HG03196 (cell line): ENCODE measurements at regions not wholly inside any gene's neighbourhood (a gene's known extent, or its start where the extent isn't known, plus 50 kb on each side); places are given as distances from the start of the nearest gene placed in this dataset.

ENCODE experiments used
- ATAC-seq: cut with Tn5 transposase; IDR thresholded peaks from one replicate; pipeline ENCODE4 v1.9.1; 2021; ENCODE audit not compliant: unreplicated experiment

DNA sequence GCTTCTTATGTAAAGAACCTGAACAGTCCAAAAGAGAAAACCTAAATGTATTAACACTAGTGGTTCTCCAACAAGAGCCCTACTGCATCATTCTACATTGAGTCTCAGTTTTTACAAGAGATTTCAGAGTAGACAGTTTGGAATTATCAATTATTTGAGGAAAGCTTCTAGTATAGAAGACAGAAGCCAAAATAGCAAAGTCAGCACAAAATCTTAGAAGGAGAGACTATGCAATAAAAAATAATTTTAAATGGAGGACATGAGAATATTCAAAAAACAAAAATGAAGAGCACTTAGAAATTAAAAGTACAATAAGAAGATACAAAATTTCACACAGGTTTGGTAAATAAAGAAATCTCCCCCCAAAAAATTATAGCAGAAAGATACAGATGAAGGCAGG is 406.3 kb upstream of the USP15 start:
- ATAC-seq: no peak

DNA sequence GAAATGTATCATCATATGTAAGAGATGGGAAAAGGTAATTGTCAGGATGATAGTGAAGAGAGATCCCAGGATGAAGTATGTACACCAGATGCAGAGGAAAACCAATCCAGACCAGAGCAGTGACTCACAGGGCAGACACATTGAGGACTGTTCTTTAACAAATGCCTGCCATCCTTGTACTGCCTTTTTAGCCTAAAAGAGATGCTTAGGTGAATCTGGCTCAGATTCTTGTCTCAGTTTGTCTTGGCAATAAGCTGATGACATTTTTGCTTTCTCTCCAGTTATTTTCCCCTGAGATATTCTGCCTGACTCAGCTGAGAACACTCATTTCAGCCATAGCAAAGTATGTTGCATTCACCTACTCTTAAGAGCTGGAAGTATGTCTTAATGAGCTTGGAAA is 405.3 kb upstream of the USP15 start:
- no peak for ATAC-seq

DNA sequence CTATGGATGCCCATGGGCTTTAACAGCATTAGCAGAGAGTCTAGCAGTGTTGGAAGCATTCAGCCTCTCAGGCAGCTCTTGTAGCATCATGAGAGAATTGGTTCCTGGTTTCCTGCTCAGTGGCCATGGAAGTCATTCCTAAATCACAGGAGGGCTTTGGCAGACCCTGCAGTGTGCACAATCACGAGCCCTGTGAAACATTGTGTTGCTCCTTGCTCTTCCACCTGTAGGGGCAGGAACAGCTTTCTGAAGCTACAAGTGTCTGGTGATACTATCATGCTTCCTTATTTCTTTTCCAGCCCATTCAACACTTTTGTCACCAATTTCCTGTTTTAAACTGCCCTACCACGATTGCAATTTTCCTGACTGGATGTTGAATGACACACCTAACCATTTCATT is 402.2 kb upstream of the USP15 start:
- ATAC-seq: no peak

DNA sequence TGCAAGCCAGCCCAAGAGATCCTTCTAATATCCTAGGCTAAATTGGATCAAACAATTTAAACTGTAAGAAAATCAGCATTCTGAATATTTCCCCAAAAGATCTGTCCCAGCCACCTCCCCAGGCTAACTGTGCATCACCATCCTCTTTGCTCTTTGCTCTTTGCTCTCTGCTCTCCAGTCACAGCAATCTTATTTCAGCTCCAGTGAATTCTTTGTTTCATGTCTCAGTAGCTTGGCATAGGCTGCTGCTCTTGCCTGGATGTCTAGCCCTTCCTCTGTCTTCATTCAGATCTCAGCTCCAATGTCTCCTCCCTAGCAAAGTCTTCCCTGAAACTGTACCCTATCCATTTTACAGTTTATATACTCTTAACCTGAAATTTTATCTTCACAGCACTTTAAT is 399.8 kb upstream of the USP15 start:
- ATAC-seq: no peak

DNA sequence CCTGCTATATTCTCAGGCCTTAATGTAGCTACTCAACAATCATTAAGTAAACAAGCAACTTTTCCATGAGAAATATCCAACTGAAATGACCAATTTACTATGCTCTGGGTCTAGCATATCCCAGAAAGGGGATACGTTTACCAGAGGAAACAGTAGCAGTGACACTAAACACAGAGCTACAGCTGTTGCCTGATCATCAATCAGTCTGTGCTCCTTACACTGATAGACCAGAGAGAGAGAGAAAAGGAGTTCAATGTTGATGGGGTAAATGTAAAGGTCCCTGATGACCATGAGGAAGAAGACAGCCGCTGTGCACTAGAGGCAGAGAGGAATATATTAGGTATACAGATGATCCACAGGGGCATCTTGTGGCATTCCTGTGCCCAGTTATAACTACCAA is 397.2 kb upstream of the USP15 start:
- ATAC-seq: no peak

DNA sequence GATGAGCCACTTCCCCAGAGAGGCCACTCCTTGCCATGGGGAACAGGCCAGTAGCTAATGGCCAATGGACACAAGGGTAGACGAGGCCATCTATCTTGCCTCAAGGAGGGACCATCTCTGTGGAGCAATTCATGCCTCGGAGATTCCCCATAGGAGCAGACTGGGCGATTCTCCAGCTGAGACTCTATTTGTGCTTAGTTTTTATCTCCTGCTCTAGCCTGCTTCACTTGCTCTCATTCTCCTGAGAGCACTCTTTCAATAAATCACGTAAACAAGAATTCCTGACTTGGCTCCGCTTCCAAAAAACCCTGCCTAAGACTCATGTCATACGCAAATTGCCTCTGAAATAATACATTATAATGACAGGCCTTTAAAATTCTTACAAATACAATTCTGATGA is 396.4 kb upstream of the USP15 start:
- no peak for ATAC-seq

DNA sequence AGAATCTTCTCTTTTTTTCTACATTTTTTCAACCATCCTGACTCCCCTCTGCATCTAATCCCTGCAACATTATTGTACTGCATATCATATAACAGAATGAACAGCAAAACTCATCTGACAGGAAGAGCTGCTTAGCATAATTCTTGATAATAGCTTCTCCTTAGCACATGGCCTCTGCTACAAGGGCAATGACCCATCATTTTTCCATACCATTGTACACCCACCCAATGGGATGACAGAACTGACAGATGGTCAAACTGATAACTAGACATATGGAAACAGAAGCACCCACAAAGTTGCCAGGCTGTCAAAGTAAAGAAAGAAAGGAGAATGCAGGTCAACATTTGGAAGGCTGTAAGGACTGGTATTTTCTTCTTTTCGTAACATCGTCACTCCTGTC is 390.4 kb upstream of the USP15 start:
- ATAC-seq: no peak

DNA sequence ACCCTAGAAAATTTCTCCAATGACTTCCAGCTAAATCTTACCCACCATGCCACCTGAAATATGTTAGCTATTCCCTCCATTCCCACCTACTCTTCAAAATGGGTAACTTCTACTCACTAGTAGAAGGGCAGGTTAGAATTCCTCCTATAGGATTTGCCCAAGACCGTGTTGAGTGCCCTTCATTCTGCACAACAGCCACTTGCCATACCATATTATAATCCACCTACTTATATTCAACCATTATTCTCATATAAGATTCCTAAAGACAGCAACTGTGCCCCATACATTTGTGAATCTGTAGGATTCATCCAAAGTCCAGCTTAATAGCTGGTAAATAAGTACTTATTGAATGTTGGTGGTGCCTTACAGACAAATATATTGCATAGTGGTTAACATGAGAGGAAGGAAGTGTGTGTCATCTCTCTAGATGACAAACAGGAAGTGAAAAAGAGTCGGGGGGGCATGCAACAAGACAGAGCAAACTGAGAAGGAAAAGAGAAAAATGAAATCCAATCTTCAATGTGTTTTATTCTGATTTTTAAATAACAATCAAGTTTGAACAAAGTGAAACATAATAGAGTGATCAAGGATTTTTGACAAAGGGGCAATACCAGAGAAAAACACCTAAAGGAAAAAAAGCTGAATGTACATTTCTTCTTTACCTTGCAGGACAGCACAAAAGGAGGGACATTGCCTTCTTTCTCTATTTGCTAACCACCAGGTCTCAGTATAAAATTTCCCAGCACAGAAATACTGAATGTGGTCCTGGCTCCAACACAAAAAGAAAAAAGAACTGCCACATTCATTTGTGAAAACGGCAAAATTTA is 389.3 kb upstream of the USP15 start:
- ATAC-seq: no peak

DNA sequence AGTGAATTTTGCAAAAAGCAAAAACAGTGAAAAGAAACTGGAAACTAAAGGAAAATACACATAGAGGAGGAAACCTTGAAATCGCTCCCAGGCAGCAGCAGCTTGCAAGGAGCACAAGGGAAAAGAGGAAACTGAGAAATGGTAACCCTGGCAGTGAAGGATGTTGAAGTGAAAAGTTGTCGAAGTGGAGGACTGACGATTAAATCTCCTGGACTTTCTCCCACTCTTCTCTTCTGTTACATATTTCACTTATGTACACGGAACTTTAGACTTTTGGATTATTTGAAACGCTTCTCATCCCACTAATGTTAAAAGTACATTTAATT is 388.8 kb upstream of the USP15 start:
- ATAC-seq: no peak

DNA sequence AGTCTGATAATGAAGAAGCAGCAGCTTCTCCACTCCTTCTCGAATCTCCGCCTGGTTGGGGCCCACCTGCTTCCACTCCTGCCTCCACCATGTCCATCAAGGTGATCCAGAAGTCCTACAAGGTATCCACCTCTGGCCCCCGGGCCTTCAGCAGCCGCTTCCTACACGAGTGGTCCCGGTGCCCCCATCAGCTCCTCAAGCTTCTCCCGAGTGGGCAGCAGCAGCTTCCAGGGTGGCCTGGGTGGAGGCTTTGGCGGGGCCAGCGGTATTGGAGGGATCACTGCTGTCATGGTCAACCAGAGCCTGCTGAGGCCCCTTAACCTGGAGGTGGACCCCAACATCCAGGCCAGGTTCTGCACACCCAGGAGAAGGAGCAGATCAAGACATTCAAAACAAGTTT is 381.0 kb upstream of the USP15 start:
- ATAC-seq: no peak

DNA sequence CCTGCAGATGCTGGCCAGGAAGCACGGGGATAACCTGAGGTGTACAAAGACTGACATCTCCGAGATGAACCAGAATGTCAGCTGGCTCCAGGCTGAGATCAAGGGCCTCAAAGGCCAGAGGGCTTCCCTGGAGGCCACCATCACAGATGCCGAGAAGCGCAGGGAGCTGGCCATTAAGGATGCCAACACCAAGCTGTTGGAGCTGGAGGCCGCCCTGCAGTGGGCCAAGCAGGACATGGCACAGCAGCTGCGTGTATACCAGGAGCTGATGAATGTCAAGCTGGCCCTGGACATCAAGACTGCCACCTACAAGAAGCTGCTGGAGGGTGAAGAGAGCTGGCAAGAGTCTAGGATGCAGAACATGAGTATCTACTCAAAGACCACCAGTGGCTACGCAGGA is 380.0 kb upstream of the USP15 start:
- ATAC-seq: no peak

DNA sequence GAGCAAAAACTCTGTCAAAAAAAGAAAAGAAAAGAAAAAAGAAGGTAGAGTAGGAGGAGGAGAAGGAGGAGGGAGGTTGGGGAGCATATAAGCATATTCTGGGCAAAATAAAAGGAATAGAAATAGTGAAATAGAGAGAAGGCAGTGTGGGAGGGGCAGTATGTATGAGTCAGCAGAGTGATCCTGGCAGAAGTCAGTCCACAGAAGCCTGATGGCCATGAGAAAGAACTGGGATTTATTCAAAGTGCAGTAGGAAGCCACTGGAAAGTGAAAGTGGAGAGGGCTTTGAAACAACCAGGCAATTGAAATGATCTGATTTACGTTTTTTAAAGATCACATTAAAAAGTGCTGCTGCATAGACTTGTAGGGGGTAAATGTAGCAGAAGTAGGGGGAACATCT is 368.6 kb upstream of the USP15 start:
- no peak for ATAC-seq

DNA sequence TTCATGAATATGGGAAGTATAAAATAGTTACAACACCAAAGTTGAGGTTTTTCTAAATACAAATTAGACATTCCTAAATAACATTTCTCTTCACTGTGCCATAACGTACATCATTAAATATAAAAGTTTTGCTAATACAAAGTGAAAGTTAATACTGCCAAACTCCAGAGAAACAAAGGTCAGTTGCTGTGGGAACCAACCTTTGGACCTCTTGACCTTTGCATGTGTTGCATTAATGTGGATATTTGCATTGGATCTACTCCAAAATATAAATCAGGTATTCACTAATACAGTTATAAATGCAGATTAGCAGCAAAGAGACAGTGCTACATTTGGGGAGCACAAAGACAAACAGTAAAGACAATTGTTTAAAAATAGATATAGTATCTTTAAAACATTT is 366.0 kb upstream of the USP15 start:
- no peak for ATAC-seq

DNA sequence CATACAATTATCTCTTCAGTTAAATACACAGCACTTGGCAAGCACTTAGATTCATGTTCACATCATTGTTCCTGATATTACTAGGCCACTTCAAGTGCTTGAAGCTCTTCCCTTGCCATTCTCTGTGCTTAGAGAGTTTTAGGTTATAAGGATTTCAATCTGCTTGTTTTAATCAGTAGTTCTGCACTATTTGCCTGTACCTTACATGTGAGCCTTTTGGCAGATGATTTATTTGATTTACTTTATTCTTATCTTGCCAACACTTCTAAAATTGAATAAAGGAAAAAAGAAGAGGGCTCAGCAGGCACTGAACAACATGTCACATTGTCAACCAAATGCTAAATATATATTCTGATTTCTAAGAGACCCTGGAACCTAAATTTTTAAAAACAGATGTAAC is 363.8 kb upstream of the USP15 start:
- ATAC-seq: no peak

DNA sequence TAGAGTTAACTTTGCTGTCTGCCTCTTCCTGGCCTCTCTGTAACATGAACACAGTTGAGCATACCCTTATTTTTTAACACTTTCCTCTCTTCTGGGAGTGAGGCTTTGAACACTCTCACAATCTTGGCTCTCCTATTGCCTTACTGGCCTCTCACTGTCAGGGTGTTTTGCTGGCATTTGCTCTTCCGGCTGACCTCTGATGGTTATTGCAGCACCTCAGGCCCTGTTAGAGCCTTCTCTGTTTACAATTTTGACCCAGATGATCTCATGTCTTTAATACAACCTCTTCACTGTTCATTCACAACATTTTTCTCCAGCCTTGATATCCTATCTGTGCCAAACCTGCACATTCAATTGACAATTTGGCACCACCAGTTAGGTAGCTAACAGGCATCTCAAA is 357.8 kb upstream of the USP15 start:
- ATAC-seq: no peak

DNA sequence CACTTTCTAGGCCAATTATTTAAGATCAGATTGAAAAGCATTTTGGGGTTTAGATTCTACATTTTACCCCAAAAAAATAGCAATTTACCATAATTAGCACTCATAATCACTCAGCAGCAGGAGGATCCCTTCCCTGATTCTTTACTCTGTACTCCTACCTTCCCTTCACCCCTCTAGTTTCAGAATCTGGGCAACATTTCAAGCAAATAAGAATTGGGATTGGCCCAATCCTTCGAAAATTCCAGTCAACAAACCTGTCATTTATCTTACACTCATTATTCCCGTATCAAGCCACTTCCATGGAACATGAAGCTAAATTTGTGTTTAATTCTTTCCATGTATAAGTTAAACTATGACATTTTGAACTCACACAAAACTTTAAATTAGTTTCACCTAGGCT is 349.1 kb upstream of the USP15 start:
- ATAC-seq: no peak

DNA sequence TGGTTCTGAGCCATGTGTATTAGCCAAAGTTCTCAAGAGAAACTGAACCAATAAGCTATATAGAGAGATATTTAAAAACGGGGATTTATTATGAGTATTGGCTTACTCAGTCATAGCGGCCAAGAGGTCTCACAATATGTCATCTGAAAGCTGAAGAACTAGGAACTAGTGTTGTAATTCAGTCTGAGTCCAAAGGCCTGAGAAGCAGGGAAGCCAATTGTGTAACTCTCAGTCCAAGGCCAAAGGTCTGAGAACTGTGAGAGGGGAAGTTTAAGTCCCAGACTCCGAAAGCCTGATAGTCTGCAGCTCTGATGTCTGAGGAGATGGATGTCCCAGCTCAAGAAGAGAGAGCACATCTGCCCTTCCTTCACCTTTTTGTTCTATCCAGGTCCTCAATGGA is 344.8 kb upstream of the USP15 start:
- ATAC-seq: no peak

DNA sequence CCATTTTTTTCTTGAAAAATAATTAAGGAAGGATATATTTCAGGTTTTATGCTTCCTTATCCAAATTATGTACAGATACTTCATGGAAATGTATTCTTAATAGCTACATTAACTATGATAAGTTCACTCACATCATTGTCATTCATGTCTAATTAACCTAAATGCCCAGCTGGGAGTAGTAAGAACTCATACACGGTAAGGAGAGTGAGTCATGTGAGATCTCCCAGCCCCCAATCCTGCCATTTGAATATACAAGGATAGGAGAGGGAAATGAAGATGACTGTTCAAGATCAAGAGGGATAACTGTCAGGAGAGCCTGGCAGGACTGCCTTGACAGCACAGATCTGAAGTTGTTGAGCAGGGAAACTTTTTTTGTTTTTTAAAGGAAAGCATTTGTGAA is 343.4 kb upstream of the USP15 start:
- no peak for ATAC-seq

DNA sequence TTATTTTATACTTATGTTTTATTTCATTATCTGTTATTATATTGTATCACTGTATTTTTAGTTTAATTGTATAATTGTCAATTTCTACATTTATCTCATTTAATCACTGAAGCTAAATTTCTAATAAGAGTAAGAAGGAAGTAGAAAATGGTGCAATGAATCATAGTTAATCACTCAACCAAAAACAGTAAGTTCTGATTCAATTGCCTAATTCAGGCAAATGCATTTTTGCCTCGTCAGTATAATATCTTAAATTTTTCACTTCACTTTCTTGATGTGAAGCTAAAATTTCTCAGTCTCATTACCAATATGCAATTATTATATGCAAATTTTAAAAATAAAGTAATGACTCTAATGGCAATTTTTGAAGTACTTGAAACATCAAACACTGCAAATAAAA is 340.5 kb upstream of the USP15 start:
- no peak for ATAC-seq

DNA sequence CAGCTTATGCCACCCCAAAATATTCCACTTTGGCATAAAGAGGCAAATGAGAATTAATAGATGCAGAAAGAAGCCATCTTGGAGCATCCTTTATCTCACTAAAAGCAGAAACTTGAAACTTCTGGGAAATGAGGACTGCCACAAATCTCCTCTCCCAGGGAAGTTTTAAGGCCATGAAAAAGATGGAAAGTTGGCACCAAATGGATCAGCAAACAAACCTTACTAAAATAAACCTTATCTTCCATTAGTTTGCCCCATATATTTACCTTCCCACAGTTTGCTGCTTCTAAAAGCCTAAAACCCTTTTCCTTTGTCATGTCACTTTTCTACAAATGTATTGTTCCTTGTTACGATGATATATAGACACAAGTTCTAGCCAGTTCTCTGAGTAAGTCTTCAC is 340.0 kb upstream of the USP15 start:
- ATAC-seq: no peak

DNA sequence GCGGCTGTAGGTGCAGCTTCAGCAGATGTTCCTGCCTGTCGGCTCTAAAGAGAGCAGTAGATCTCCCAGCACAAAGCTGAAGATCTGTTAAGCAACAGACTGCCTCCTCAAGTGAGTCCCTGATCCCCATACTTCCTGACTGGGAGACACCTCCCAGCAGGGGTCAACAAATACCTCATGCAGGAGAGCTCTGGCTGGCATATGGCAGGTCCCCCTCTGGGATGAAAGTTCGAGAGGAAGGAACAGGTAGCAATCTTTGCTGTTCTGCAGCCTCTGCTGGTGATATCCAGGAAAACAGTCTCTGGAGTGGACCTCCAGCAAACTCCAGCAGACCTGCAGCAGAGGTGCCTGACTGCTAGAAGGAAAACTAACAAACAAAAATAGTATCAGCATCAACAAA is 337.1 kb upstream of the USP15 start:
- no peak for ATAC-seq

DNA sequence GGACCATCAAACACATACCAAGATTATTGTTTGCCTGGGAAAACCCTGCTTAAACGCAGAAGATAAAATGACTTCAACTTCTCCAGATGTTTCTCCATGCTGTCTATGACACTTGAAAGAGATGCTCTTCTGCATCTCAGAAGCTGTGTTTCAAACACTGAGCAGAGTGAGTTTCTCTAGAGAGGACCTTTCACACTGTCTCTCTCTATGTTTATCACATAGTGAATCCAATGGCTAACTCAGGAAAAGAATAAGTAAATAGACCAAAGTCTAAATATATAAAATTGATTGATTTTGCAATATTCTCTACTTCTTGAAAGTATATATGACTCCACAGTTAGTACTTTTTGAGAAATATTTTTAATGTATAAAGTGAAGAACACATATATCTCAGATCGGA is 325.6 kb upstream of the USP15 start:
- ATAC-seq: no peak

DNA sequence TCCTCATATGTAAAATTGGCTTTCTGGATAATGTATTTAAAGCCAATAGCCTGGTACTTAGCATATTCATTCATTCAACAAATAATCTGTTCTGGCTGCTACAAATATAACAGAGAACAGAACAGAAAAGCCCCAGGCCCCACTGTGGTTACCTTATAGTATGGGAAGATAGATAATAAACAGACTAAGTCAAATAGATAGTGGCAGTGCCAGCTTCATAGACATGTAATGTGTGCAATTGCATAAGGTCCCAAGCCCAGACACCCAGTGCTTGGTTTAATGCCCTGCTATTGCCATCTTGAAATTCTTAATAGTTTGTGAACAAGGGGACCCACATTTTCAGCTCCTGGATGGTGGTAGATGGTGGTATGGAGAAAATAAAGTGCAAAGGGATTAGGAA is 320.2 kb upstream of the USP15 start:
- no peak for ATAC-seq

DNA sequence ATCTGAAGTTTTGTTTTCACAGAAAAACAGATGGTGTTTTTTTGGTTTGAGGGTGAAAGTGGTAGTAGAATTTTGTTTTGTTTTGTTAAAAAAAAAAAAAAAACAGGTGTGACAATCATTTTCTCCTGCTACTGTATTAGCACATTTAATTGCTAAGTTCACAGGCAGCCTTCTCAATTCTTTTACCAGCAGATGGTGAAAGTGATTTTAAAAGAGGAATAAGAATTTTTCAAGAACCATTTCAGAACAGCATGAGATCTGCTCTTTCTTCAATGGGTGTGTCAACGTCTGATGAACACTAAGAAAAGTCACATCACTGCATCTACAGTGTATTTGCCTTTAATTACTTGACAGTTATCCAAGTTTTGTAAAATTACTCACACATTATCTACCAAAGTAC is 303.7 kb upstream of the USP15 start:
- no peak for ATAC-seq
